HAP-1 (cell line): ENCODE measurements at regions not wholly inside any gene's neighbourhood (a gene's known extent, or its start where the extent isn't known, plus 50 kb on each side); places are given as distances from the start of the nearest gene placed in this dataset.
A peak's percentile ranks its signal among the peaks of the same experiment; 100 is the strongest.
"Not testable (repeated sequence)": the region's sequence is repeated elsewhere in the genome, so short reads cannot be mapped to it uniquely, and the experiment has no call there.

ENCODE experiments used
- DNase-seq, 2 experiments: peaks; one replicate each; pipeline ENCODE4 v3.0.0-alpha.2; 2016 to 2020; ENCODE audit warnings: low spot score in 2 of 2
- H3K27me3 ChIP-seq: fragments of 250-450 bp; sonication (Bioruptor Pico); 2 replicates; pipeline ENCODE4 v1.5.1; 2020; ENCODE audit warnings: low read depth, mild to moderate bottlenecking, moderate library complexity
- H3K36me3 ChIP-seq: fragments of 250-450 bp; sonication (Bioruptor Pico); replicated peaks from 2 replicates; pipeline ENCODE4 v1.5.1; 2020; ENCODE audit warnings: mild to moderate bottlenecking
- H3K4me1 ChIP-seq: fragments of 250-450 bp; sonication (Bioruptor Pico); 2 replicates; pipeline ENCODE4 v1.5.1; 2020; ENCODE audit warnings: mild to moderate bottlenecking
- H3K4me3 ChIP-seq: fragments of 250-450 bp; sonication (Bioruptor Pico); 2 replicates; pipeline ENCODE4 v1.5.1; 2020; ENCODE audit warnings: mild to moderate bottlenecking, moderate library complexity
- H3K9me3 ChIP-seq: fragments of 250-450 bp; sonication (Bioruptor Pico); 2 replicates; pipeline ENCODE4 v1.5.1; 2020; ENCODE audit warnings: mild to moderate bottlenecking, moderate library complexity
- in situ Hi-C: fragments of 300-500 bp; cut with MboI; formaldehyde crosslinking; loops from 3 replicates; pipeline ENCODE4 v1.14.3; 2020; ENCODE audit warnings: low sequenced_read_pairs, inconsistent platforms, mixed read lengths

- Histone ChIP-seq H3K4me3 (no peak overlapping the region), H3K9me3 (no peaks in the 10 kb centered on the region), H3K36me3 (no peaks in the 10 kb centered on the region), H3K4me1 (peaks cover 3% of the 10 kb centered on the region), H3K27me3 (no peaks in the 10 kb centered on the region)
- in situ Hi-C loops = no loop called here
- DNase-seq = no peak
Observed at GRCh38 chrX:3550871-3551270, 162.6 kb downstream of the PRKX start.

GRCh38 chrX:3550160-3550751, 163.2 kb downstream of the PRKX start:
- in situ Hi-C loops = no loop called here
- Histone ChIP-seq H3K4me1 (peaks cover 3% of the 10 kb centered on the region), H3K4me3 (no peak overlapping the region), H3K9me3 (no peaks in the 10 kb centered on the region), H3K27me3 (no peaks in the 10 kb centered on the region), H3K36me3 (no peaks in the 10 kb centered on the region)
- peak in 1 of 2 experiments; percentile 41 for DNase-seq

- Histone ChIP-seq H3K4me1 (peaks cover 3% of the 10 kb centered on the region), H3K36me3 (no peaks in the 10 kb centered on the region), H3K27me3 (no peaks in the 10 kb centered on the region), H3K9me3 (no peaks in the 10 kb centered on the region), H3K4me3 (peak overlapping the region; percentile 5; the same call in 1 of the 2 replicates)
- peak in 1 of 2 experiments; percentile 24 for DNase-seq
- in situ Hi-C loops = no loop called here
Observed at GRCh38 chrX:3549411-3549911, 164.0 kb downstream of the PRKX start.

GRCh38 chrX:3548765-3549391, 164.6 kb downstream of the PRKX start:
- in situ Hi-C loops = no loop called here
- DNase-seq = peak; percentile 46 to 56

GRCh38 chrX:3545901-3546300, 167.5 kb downstream of the PRKX start:
- Histone ChIP-seq H3K27me3 (no peaks in the 10 kb centered on the region), H3K36me3 (no peaks in the 10 kb centered on the region), H3K4me1 (peaks cover 3% of the 10 kb centered on the region), H3K4me3 (no peak overlapping the region), H3K9me3 (no peaks in the 10 kb centered on the region)
- DNase-seq = no peak
- in situ Hi-C loops = no loop called here

More at GRCh38 chrX:3548765-3549391, 164.6 kb downstream of the PRKX start:
- Histone ChIP-seq H3K27me3 (no peaks in the 10 kb centered on the region), H3K4me1 (peaks cover 3% of the 10 kb centered on the region), H3K4me3 (peak overlapping the region; percentile 5; the same call in 1 of the 2 replicates), H3K9me3 (no peaks in the 10 kb centered on the region), H3K36me3 (no peaks in the 10 kb centered on the region)

- no peaks in the 10 kb centered on the region for H3K36me3 ChIP-seq
- in situ Hi-C loops = no loop called here
Observed at GRCh38 chrX:3541336-3541735, 172.1 kb downstream of the PRKX start.

GRCh38 chrX:3540105-3540504, 173.3 kb downstream of the PRKX start:
- DNase-seq = no peak
- no peaks in the 10 kb centered on the region for H3K4me1 ChIP-seq
- H3K4me3 ChIP-seq = no peak overlapping the region
- no peaks in the 10 kb centered on the region for H3K27me3 ChIP-seq
- in situ Hi-C loops = no loop called here
- no peaks in the 10 kb centered on the region for H3K36me3 ChIP-seq
- no peaks in the 10 kb centered on the region for H3K9me3 ChIP-seq

More at GRCh38 chrX:3541336-3541735, 172.1 kb downstream of the PRKX start:
- no peaks in the 10 kb centered on the region for H3K27me3 ChIP-seq
- no peaks in the 10 kb centered on the region for H3K4me1 ChIP-seq
- no peak overlapping the region for H3K4me3 ChIP-seq
- no peaks in the 10 kb centered on the region for H3K9me3 ChIP-seq
- DNase-seq = no peak

- H3K4me1 ChIP-seq = no peaks in the 10 kb centered on the region
- no peak overlapping the region for H3K4me3 ChIP-seq
- in situ Hi-C loops = no loop called here
- DNase-seq = no peak
- H3K9me3 ChIP-seq = no peaks in the 10 kb centered on the region
- no peaks in the 10 kb centered on the region for H3K36me3 ChIP-seq
- no peaks in the 10 kb centered on the region for H3K27me3 ChIP-seq
Observed at GRCh38 chrX:3532581-3533085, 180.8 kb downstream of the PRKX start.

GRCh38 chrX:3531435-3531834, 182.0 kb downstream of the PRKX start:
- in situ Hi-C loops, H3K27me3 ChIP-seq, H3K4me1 ChIP-seq, H3K9me3 ChIP-seq, H3K36me3 ChIP-seq, DNase-seq, H3K4me3 ChIP-seq: not testable (repeated sequence)

GRCh38 chrX:3529466-3530010, 183.1 kb upstream of the MXRA5 start:
- Histone ChIP-seq H3K9me3 (no peaks in the 10 kb centered on the region), H3K4me1 (no peaks in the 10 kb centered on the region), H3K27me3 (no peaks in the 10 kb centered on the region), H3K4me3 (no peak overlapping the region), H3K36me3 (no peaks in the 10 kb centered on the region)
- DNase-seq = no peak
- in situ Hi-C loops = no loop called here

GRCh38 chrX:3527811-3528210, 181.4 kb upstream of the MXRA5 start:
- H3K27me3 ChIP-seq = no peaks in the 10 kb centered on the region
- in situ Hi-C loops = no loop called here
- DNase-seq = no peak
- H3K9me3 ChIP-seq = no peaks in the 10 kb centered on the region
- H3K4me3 ChIP-seq = no peak overlapping the region
- no peaks in the 10 kb centered on the region for H3K36me3 ChIP-seq
- H3K4me1 ChIP-seq = no peaks in the 10 kb centered on the region

GRCh38 chrX:3527166-3527565, 180.7 kb upstream of the MXRA5 start:
- H3K9me3 ChIP-seq = no peaks in the 10 kb centered on the region
- no peak for DNase-seq
- H3K4me1 ChIP-seq = no peaks in the 10 kb centered on the region
- H3K4me3 ChIP-seq = no peak overlapping the region
- in situ Hi-C loops = no loop called here
- H3K27me3 ChIP-seq = no peaks in the 10 kb centered on the region
- no peaks in the 10 kb centered on the region for H3K36me3 ChIP-seq

GRCh38 chrX:3526731-3527130, 180.3 kb upstream of the MXRA5 start:
- no peaks in the 10 kb centered on the region for H3K36me3 ChIP-seq
- H3K9me3 ChIP-seq = no peaks in the 10 kb centered on the region
- H3K4me1 ChIP-seq = no peaks in the 10 kb centered on the region
- DNase-seq = no peak
- no peaks in the 10 kb centered on the region for H3K27me3 ChIP-seq
- no peak overlapping the region for H3K4me3 ChIP-seq
- in situ Hi-C loops = no loop called here

GRCh38 chrX:3526071-3526470, 179.6 kb upstream of the MXRA5 start:
- Histone ChIP-seq H3K27me3 (no peaks in the 10 kb centered on the region), H3K4me3 (no peak overlapping the region), H3K36me3 (no peaks in the 10 kb centered on the region), H3K4me1 (no peaks in the 10 kb centered on the region), H3K9me3 (no peaks in the 10 kb centered on the region)
- no peak for DNase-seq
- in situ Hi-C loops = no loop called here
